D721Med (cell line): ENCODE measurements at regions not wholly inside any gene's neighbourhood (a gene's known extent, or its start where the extent isn't known, plus 50 kb on each side); places are given as distances from the start of the nearest gene placed in this dataset.

Experiments used
- DNase-seq: peaks from one replicate; pipeline ENCODE4 v3.0.0; 2011; ENCODE audit warnings: low spot score; ENCODE audit not compliant: insufficient read length
- FAIRE-seq: peaks from 2 replicates; lab custom pipeline; 2011; peaks lifted over from hg19 to GRCh38; lab: Jason Lieb, UNC
- CTCF ChIP-seq: IDR thresholded peaks from 2 replicates; pipeline ENCODE4 v1.5.1; 2012; ENCODE audit warnings: mild to moderate bottlenecking, control low read depth; ENCODE audit not compliant: insufficient read depth; ENCODE audit errors: missing control alignments

GRCh38 chr1:218587900-218588299 is 242.8 kb downstream of the TGFB2 start:
- DNase-seq = no peak
- no peak for TF ChIP-seq CTCF
- no peak for FAIRE-seq

GRCh38 chr1:218588540-218589172 is 243.5 kb downstream of the TGFB2 start:
- no peak for DNase-seq
- no peak for FAIRE-seq
- no peak for TF ChIP-seq CTCF

GRCh38 chr1:218589487-218589886 is 244.4 kb downstream of the TGFB2 start:
- DNase-seq = no peak
- no peak for TF ChIP-seq CTCF
- FAIRE-seq = no peak

GRCh38 chr1:218591966-218592365 is 246.8 kb downstream of the TGFB2 start:
- no peak for FAIRE-seq
- TF ChIP-seq CTCF = no peak
- no peak for DNase-seq

- FAIRE-seq (no peak), DNase-seq (no peak)
- TF ChIP-seq CTCF = no peak
Measured at GRCh38 chr1:218592688-218593087, 247.6 kb downstream of the TGFB2 start.

- no peak for TF ChIP-seq CTCF
- no peak for FAIRE-seq
- DNase-seq = no peak
Measured at GRCh38 chr1:218600968-218601367, 255.8 kb downstream of the TGFB2 start.

GRCh38 chr1:218604217-218604616 is 259.1 kb downstream of the TGFB2 start:
- TF ChIP-seq CTCF = no peak
- DNase-seq (no peak), FAIRE-seq (no peak)
